ENCODE measurements at regions not wholly inside any gene's neighbourhood (a gene's known extent, or its start where the extent isn't known, plus 50 kb on each side); places are given as distances from the start of the nearest gene placed in this dataset.

GRCh38 chr17:36857698-36858097, 79.6 kb upstream of the LHX1 start:
- 73% methylated on average over 13 of the region's 13 CpGs for WGBS
- H3K4me2 ChIP-seq (ENCODE audit: low read length, poor library complexity, severe bottlenecking): no peak overlapping the region

GRCh38 chr17:36858119-36859002, 78.9 kb upstream of the LHX1 start:
- H3K23ac ChIP-seq (ENCODE audit: low read length in 2 of 2): no peak overlapping the region
- H3K9me3 ChIP-seq (ENCODE audit: control insufficient read depth, low read length): no peaks in the 10 kb centered on the region
- H2BK15ac ChIP-seq (ENCODE audit: low read depth, poor library complexity, severe bottlenecking): no peak overlapping the region
- H3K4ac ChIP-seq (ENCODE audit: low read depth in 1 of 2, low read length in 2 of 2): no peak overlapping the region
- H3K14ac ChIP-seq (ENCODE audit: low read length in 2 of 2): no peak overlapping the region
- no peak overlapping the region for H3K4me3 ChIP-seq (ENCODE audit: insufficient read depth in 1 of 2, low read depth in 1 of 2, low read length in 2 of 2)
- H3K18ac ChIP-seq (ENCODE audit: low read depth in 1 of 2, low read length in 2 of 2): no peak overlapping the region
- H3K27ac ChIP-seq (ENCODE audit: low read length, poor library complexity, severe bottlenecking): no peak overlapping the region
- no peak overlapping the region for H3K9ac ChIP-seq (ENCODE audit: low read length)
- 95% methylated on average over 18 of the region's 20 CpGs for WGBS
- H2BK120ac ChIP-seq (ENCODE audit: low read depth, low read length): no peak overlapping the region
- no peak overlapping the region for H4K8ac ChIP-seq (ENCODE audit: low read length)
- peaks cover 33% of the 10 kb centered on the region for H3K4me1 ChIP-seq (ENCODE audit: control insufficient read depth, insufficient read depth, low read depth, low read length)
- no peak overlapping the region for H2AFZ ChIP-seq (ENCODE audit: low read depth, low read length)
- no peak overlapping the region for H2BK12ac ChIP-seq (ENCODE audit: low read length in 2 of 2)
- no peak overlapping the region for H3K4me2 ChIP-seq (ENCODE audit: low read length, poor library complexity, severe bottlenecking)
- H3K36me3 ChIP-seq (ENCODE audit: control insufficient read depth in 1 of 2, insufficient read depth in 2 of 2, low read depth in 1 of 2, low read length in 2 of 2): no peaks in the 10 kb centered on the region
- no peak overlapping the region for H4K91ac ChIP-seq (ENCODE audit: low read length)
- no peaks in the 10 kb centered on the region for H3K79me1 ChIP-seq (replicated peaks; ENCODE audit: low read length, poor library complexity, severe bottlenecking)
- H2AK5ac ChIP-seq (ENCODE audit: low read length, severe bottlenecking): peak overlapping the region; percentile 70
- H2BK5ac ChIP-seq (ENCODE audit: low read depth, low read length, poor library complexity, severe bottlenecking): no peak overlapping the region
- no peak for DNase-seq
- H3K27me3 ChIP-seq (ENCODE audit: control insufficient read depth in 1 of 2, insufficient read depth in 1 of 2, low read length in 2 of 2): peaks cover 0 to 60% of the 10 kb centered on the region in 2 experiments

More at GRCh38 chr17:36857698-36858097, 79.6 kb upstream of the LHX1 start:
- DNase-seq: no peak
- H4K91ac ChIP-seq (ENCODE audit: low read length): no peak overlapping the region
- no peak overlapping the region for H3K18ac ChIP-seq (ENCODE audit: low read depth in 1 of 2, low read length in 2 of 2)
- H2BK5ac ChIP-seq (ENCODE audit: low read depth, low read length, poor library complexity, severe bottlenecking): no peak overlapping the region
- no peak overlapping the region for H3K4ac ChIP-seq (ENCODE audit: low read depth in 1 of 2, low read length in 2 of 2)
- H3K27me3 ChIP-seq (ENCODE audit: control insufficient read depth in 1 of 2, insufficient read depth in 1 of 2, low read length in 2 of 2): peaks cover 0 to 57% of the 10 kb centered on the region in 2 experiments
- H3K14ac ChIP-seq (ENCODE audit: low read length in 2 of 2): no peak overlapping the region
- H3K9ac ChIP-seq (ENCODE audit: low read length): no peak overlapping the region
- H3K79me1 ChIP-seq (replicated peaks; ENCODE audit: low read length, poor library complexity, severe bottlenecking): no peaks in the 10 kb centered on the region
- no peak overlapping the region for H2BK15ac ChIP-seq (ENCODE audit: low read depth, poor library complexity, severe bottlenecking)
- H3K36me3 ChIP-seq (ENCODE audit: control insufficient read depth in 1 of 2, insufficient read depth in 2 of 2, low read depth in 1 of 2, low read length in 2 of 2): no peaks in the 10 kb centered on the region
- no peak overlapping the region for H2BK120ac ChIP-seq (ENCODE audit: low read depth, low read length)
- H4K8ac ChIP-seq (ENCODE audit: low read length): no peak overlapping the region
- H2AFZ ChIP-seq (ENCODE audit: low read depth, low read length): no peak overlapping the region
- no peaks in the 10 kb centered on the region for H3K9me3 ChIP-seq (ENCODE audit: control insufficient read depth, low read length)
- no peak overlapping the region for H2BK12ac ChIP-seq (ENCODE audit: low read length in 2 of 2)
- H3K27ac ChIP-seq (ENCODE audit: low read length, poor library complexity, severe bottlenecking): no peak overlapping the region
- H3K4me1 ChIP-seq (ENCODE audit: control insufficient read depth, insufficient read depth, low read depth, low read length): peaks cover 35% of the 10 kb centered on the region
- H2AK5ac ChIP-seq (ENCODE audit: low read length, severe bottlenecking): no peak overlapping the region
- no peak overlapping the region for H3K23ac ChIP-seq (ENCODE audit: low read length in 2 of 2)
- H3K4me3 ChIP-seq (ENCODE audit: insufficient read depth in 1 of 2, low read depth in 1 of 2, low read length in 2 of 2): no peak overlapping the region

GRCh38 chr17:36859003-36859300, 78.3 kb upstream of the LHX1 start:
- no peak for DNase-seq
- no peaks in the 10 kb centered on the region for H3K79me1 ChIP-seq (replicated peaks; ENCODE audit: low read length, poor library complexity, severe bottlenecking)
- no peak overlapping the region for H2AK5ac ChIP-seq (ENCODE audit: low read length, severe bottlenecking)
- H3K4me1 ChIP-seq (ENCODE audit: control insufficient read depth, insufficient read depth, low read depth, low read length): peaks cover 33% of the 10 kb centered on the region
- H2AFZ ChIP-seq (ENCODE audit: low read depth, low read length): no peak overlapping the region
- H3K36me3 ChIP-seq (ENCODE audit: control insufficient read depth in 1 of 2, insufficient read depth in 2 of 2, low read depth in 1 of 2, low read length in 2 of 2): no peaks in the 10 kb centered on the region
- H4K91ac ChIP-seq (ENCODE audit: low read length): no peak overlapping the region
- H2BK12ac ChIP-seq (ENCODE audit: low read length in 2 of 2): no peak overlapping the region
- no peak overlapping the region for H3K4me3 ChIP-seq (ENCODE audit: insufficient read depth in 1 of 2, low read depth in 1 of 2, low read length in 2 of 2)
- H3K27ac ChIP-seq (ENCODE audit: low read length, poor library complexity, severe bottlenecking): no peak overlapping the region
- H3K27me3 ChIP-seq (ENCODE audit: control insufficient read depth in 1 of 2, insufficient read depth in 1 of 2, low read length in 2 of 2): peaks cover 0 to 58% of the 10 kb centered on the region in 2 experiments
- no peak overlapping the region for H3K4me2 ChIP-seq (ENCODE audit: low read length, poor library complexity, severe bottlenecking)
- no peak overlapping the region for H2BK15ac ChIP-seq (ENCODE audit: low read depth, poor library complexity, severe bottlenecking)
- H3K23ac ChIP-seq (ENCODE audit: low read length in 2 of 2): no peak overlapping the region
- H4K8ac ChIP-seq (ENCODE audit: low read length): no peak overlapping the region
- H3K9ac ChIP-seq (ENCODE audit: low read length): no peak overlapping the region
- no peak overlapping the region for H3K18ac ChIP-seq (ENCODE audit: low read depth in 1 of 2, low read length in 2 of 2)
- H3K9me3 ChIP-seq (ENCODE audit: control insufficient read depth, low read length): no peaks in the 10 kb centered on the region
- no peak overlapping the region for H2BK5ac ChIP-seq (ENCODE audit: low read depth, low read length, poor library complexity, severe bottlenecking)
- H3K4ac ChIP-seq (ENCODE audit: low read depth in 1 of 2, low read length in 2 of 2): no peak overlapping the region
- WGBS: 84% methylated on average over 10 of the region's 10 CpGs
- H2BK120ac ChIP-seq (ENCODE audit: low read depth, low read length): no peak overlapping the region
- H3K14ac ChIP-seq (ENCODE audit: low read length in 2 of 2): no peak overlapping the region

- H4K8ac ChIP-seq (ENCODE audit: low read length): no peak overlapping the region
- no peak overlapping the region for H3K4me3 ChIP-seq (ENCODE audit: insufficient read depth in 1 of 2, low read depth in 1 of 2, low read length in 2 of 2)
- WGBS: 87% methylated on average over 9 of the region's 11 CpGs
- H3K4me2 ChIP-seq (ENCODE audit: low read length, poor library complexity, severe bottlenecking): no peak overlapping the region
- no peaks in the 10 kb centered on the region for H3K9me3 ChIP-seq (ENCODE audit: control insufficient read depth, low read length)
- no peaks in the 10 kb centered on the region for H3K79me1 ChIP-seq (replicated peaks; ENCODE audit: low read length, poor library complexity, severe bottlenecking)
- H2AFZ ChIP-seq (ENCODE audit: low read depth, low read length): no peak overlapping the region
- no peak overlapping the region for H2BK15ac ChIP-seq (ENCODE audit: low read depth, poor library complexity, severe bottlenecking)
- no peak overlapping the region for H2BK120ac ChIP-seq (ENCODE audit: low read depth, low read length)
- H3K14ac ChIP-seq (ENCODE audit: low read length in 2 of 2): no peak overlapping the region
- H2AK5ac ChIP-seq (ENCODE audit: low read length, severe bottlenecking): peak overlapping the region; percentile 55
- no peak for DNase-seq
- no peak overlapping the region for H3K9ac ChIP-seq (ENCODE audit: low read length)
- H3K4me1 ChIP-seq (ENCODE audit: control insufficient read depth, insufficient read depth, low read depth, low read length): peaks cover 33% of the 10 kb centered on the region
- H3K36me3 ChIP-seq (ENCODE audit: control insufficient read depth in 1 of 2, insufficient read depth in 2 of 2, low read depth in 1 of 2, low read length in 2 of 2): no peaks in the 10 kb centered on the region
- peaks cover 0 to 55% of the 10 kb centered on the region in 2 experiments for H3K27me3 ChIP-seq (ENCODE audit: control insufficient read depth in 1 of 2, insufficient read depth in 1 of 2, low read length in 2 of 2)
- H3K18ac ChIP-seq (ENCODE audit: low read depth in 1 of 2, low read length in 2 of 2): no peak overlapping the region
- H3K23ac ChIP-seq (ENCODE audit: low read length in 2 of 2): no peak overlapping the region
- no peak overlapping the region for H2BK12ac ChIP-seq (ENCODE audit: low read length in 2 of 2)
- H2BK5ac ChIP-seq (ENCODE audit: low read depth, low read length, poor library complexity, severe bottlenecking): peak overlapping the region; percentile 10
- H3K4ac ChIP-seq (ENCODE audit: low read depth in 1 of 2, low read length in 2 of 2): no peak overlapping the region
- H3K27ac ChIP-seq (ENCODE audit: low read length, poor library complexity, severe bottlenecking): no peak overlapping the region
- H4K91ac ChIP-seq (ENCODE audit: low read length): no peak overlapping the region
Measured at GRCh38 chr17:36859706-36860105, 77.6 kb upstream of the LHX1 start.
